GM19438 (cell line): ENCODE measurements at regions not wholly inside any gene's neighbourhood (a gene's known extent, or its start where the extent isn't known, plus 50 kb on each side); places are given as distances from the start of the nearest gene placed in this dataset.
"Not testable (repeated sequence)": the region's sequence is repeated elsewhere in the genome, so short reads cannot be mapped to it uniquely, and the experiment has no call there.

ENCODE experiments used
- ATAC-seq: cut with Tn5 transposase; IDR thresholded peaks from one replicate; pipeline ENCODE4 v1.9.1; 2021; ENCODE audit warnings: low read depth; ENCODE audit not compliant: unreplicated experiment

GRCh38 chr2:48209214-48209885 is 105.1 kb upstream of the FOXN2 start:
- ATAC-seq: no peak

GRCh38 chr2:48210189-48210588 is 104.3 kb upstream of the FOXN2 start:
- no peak for ATAC-seq

GRCh38 chr2:48213646-48214045 is 100.8 kb upstream of the FOXN2 start:
- no peak for ATAC-seq

- ATAC-seq: no peak
These were observed 96.3 kb upstream of the FOXN2 start for GRCh38 chr2:48218169-48218568.

- ATAC-seq: no peak
These were observed 95.3 kb upstream of the FOXN2 start for GRCh38 chr2:48219234-48219554.

GRCh38 chr2:48219555-48220436 is 94.7 kb upstream of the FOXN2 start:
- ATAC-seq: no peak

GRCh38 chr2:48220501-48220900 is 94.0 kb upstream of the FOXN2 start:
- ATAC-seq: no peak

GRCh38 chr2:48221846-48222516 is 92.5 kb upstream of the FOXN2 start:
- no peak for ATAC-seq

GRCh38 chr2:48227617-48228344 is 86.7 kb upstream of the FOXN2 start:
- peak; percentile 91 for ATAC-seq

GRCh38 chr2:48228345-48228684 is 86.2 kb upstream of the FOXN2 start:
- no peak for ATAC-seq

GRCh38 chr2:48229063-48229462 is 85.4 kb upstream of the FOXN2 start:
- ATAC-seq: no peak

GRCh38 chr2:48230834-48231233 is 83.6 kb upstream of the FOXN2 start:
- no peak for ATAC-seq

- no peak for ATAC-seq
These were observed 82.1 kb upstream of the FOXN2 start for GRCh38 chr2:48232351-48232750.

- no peak for ATAC-seq
These were observed 81.5 kb upstream of the FOXN2 start for GRCh38 chr2:48233005-48233404.

GRCh38 chr2:48233824-48234223 is 80.7 kb upstream of the FOXN2 start:
- ATAC-seq: not testable (repeated sequence)

GRCh38 chr2:48235076-48235475 is 79.4 kb upstream of the FOXN2 start:
- ATAC-seq: no peak

GRCh38 chr2:48238381-48238780 is 76.1 kb upstream of the FOXN2 start:
- no peak for ATAC-seq

- no peak for ATAC-seq
These were observed 73.6 kb upstream of the FOXN2 start for GRCh38 chr2:48240912-48241311.

GRCh38 chr2:48247206-48247605 is 67.3 kb upstream of the FOXN2 start:
- no peak for ATAC-seq

GRCh38 chr2:48248251-48248933 is 66.1 kb upstream of the FOXN2 start:
- ATAC-seq: peak; percentile 83
